ENCODE measurements at regions not wholly inside any gene's neighbourhood (a gene's known extent, or its start where the extent isn't known, plus 50 kb on each side); places are given as distances from the start of the nearest gene placed in this dataset.

GRCh38 chr10:6327961-6328698 is 125.4 kb downstream of the PFKFB3 start:
- CTCF ChIA-PET: no interaction called here

GRCh38 chr10:6328699-6329423 is 126.1 kb downstream of the PFKFB3 start:
- intact Hi-C loops (cut with micrococcal nuclease; ENCODE audit: unreplicated experiment): no loop called here
- no TSS peak for BruUV-seq (replicated peaks)
- Histone ChIP-seq H3F3A (ENCODE audit: insufficient read depth, low read depth) (no peaks in the 10 kb centered on the region), H3K4me1 (replicated peaks; ENCODE audit: insufficient read depth) (no peaks in the 10 kb centered on the region), H3K36me3 (ENCODE audit: low read depth) (no peaks in the 10 kb centered on the region), H3K9me3 (ENCODE audit: insufficient read depth, low read depth) (no peaks in the 10 kb centered on the region), H2AFZ (no peak overlapping the region), H3K79me2 (ENCODE audit: low read depth) (no peaks in the 10 kb centered on the region), H3K27ac (no peak overlapping the region), H3K9me2 (ENCODE audit: insufficient read depth) (no peaks in the 10 kb centered on the region), H4K20me1 (ENCODE audit: insufficient read depth) (no peaks in the 10 kb centered on the region), H3K27me3 (ENCODE audit: insufficient read depth, low read depth) (no peaks in the 10 kb centered on the region), H3K4me3 (no peak overlapping the region), H3K4me2 (no peak overlapping the region)
- CTCF ChIA-PET: no interaction called here
- POLR2A ChIA-PET (ENCODE audit: unreplicated experiment): no interaction called here
- TF ChIP-seq EZH2 (IDR thresholded peaks at IDR 0.05; ENCODE audit: low read depth): no peak
- TF ChIP-seq, protein P1, sequence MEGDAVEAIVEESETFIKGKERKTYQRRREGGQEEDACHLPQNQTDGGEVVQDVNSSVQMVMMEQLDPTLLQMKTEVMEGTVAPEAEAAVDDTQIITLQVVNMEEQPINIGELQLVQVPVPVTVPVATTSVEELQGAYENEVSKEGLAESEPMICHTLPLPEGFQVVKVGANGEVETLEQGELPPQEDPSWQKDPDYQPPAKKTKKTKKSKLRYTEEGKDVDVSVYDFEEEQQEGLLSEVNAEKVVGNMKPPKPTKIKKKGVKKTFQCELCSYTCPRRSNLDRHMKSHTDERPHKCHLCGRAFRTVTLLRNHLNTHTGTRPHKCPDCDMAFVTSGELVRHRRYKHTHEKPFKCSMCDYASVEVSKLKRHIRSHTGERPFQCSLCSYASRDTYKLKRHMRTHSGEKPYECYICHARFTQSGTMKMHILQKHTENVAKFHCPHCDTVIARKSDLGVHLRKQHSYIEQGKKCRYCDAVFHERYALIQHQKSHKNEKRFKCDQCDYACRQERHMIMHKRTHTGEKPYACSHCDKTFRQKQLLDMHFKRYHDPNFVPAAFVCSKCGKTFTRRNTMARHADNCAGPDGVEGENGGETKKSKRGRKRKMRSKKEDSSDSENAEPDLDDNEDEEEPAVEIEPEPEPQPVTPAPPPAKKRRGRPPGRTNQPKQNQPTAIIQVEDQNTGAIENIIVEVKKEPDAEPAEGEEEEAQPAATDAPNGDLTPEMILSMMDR (conservative IDR thresholded peaks at IDR 0.05): no peak
- no peak for DNase-seq

More at GRCh38 chr10:6327961-6328698, 125.4 kb downstream of the PFKFB3 start:
- Histone ChIP-seq H3F3A (ENCODE audit: insufficient read depth, low read depth) (no peaks in the 10 kb centered on the region), H3K4me2 (no peak overlapping the region), H3K36me3 (ENCODE audit: low read depth) (no peaks in the 10 kb centered on the region), H3K9me3 (ENCODE audit: insufficient read depth, low read depth) (no peaks in the 10 kb centered on the region), H4K20me1 (ENCODE audit: insufficient read depth) (no peaks in the 10 kb centered on the region), H3K4me1 (replicated peaks; ENCODE audit: insufficient read depth) (no peaks in the 10 kb centered on the region), H3K27ac (no peak overlapping the region), H3K79me2 (ENCODE audit: low read depth) (no peaks in the 10 kb centered on the region), H3K27me3 (ENCODE audit: insufficient read depth, low read depth) (no peaks in the 10 kb centered on the region), H3K4me3 (no peak overlapping the region), H2AFZ (no peak overlapping the region), H3K9me2 (ENCODE audit: insufficient read depth) (no peaks in the 10 kb centered on the region)
- POLR2A ChIA-PET (ENCODE audit: unreplicated experiment): no interaction called here
- intact Hi-C loops (cut with micrococcal nuclease; ENCODE audit: unreplicated experiment): no loop called here
- no peak for TF ChIP-seq EZH2 (IDR thresholded peaks at IDR 0.05; ENCODE audit: low read depth)
- TF ChIP-seq, protein P1 (conservative IDR thresholded peaks at IDR 0.05): no peak
- no TSS peak for BruUV-seq (replicated peaks)
- no peak for DNase-seq

- no TSS peak for BruUV-seq (replicated peaks)
- no peaks in the 10 kb centered on the region for H3F3A ChIP-seq (ENCODE audit: insufficient read depth, low read depth)
- H3K27ac ChIP-seq: no peak overlapping the region
- H3K4me2 ChIP-seq: no peak overlapping the region
- POLR2A ChIA-PET (ENCODE audit: unreplicated experiment): no interaction called here
- no peaks in the 10 kb centered on the region for H3K27me3 ChIP-seq (ENCODE audit: insufficient read depth, low read depth)
- intact Hi-C loops (cut with micrococcal nuclease; ENCODE audit: unreplicated experiment): no loop called here
- DNase-seq: no peak
- H3K36me3 ChIP-seq (ENCODE audit: low read depth): no peaks in the 10 kb centered on the region
- no peaks in the 10 kb centered on the region for H3K4me1 ChIP-seq (replicated peaks; ENCODE audit: insufficient read depth)
- CTCF ChIA-PET: no interaction called here
- no peak for TF ChIP-seq EZH2 (IDR thresholded peaks at IDR 0.05; ENCODE audit: low read depth)
- TF ChIP-seq, protein P1 (conservative IDR thresholded peaks at IDR 0.05): no peak
- no peak overlapping the region for H3K4me3 ChIP-seq
- H3K79me2 ChIP-seq (ENCODE audit: low read depth): no peaks in the 10 kb centered on the region
- H2AFZ ChIP-seq: no peak overlapping the region
- H4K20me1 ChIP-seq (ENCODE audit: insufficient read depth): no peaks in the 10 kb centered on the region
- no peaks in the 10 kb centered on the region for H3K9me2 ChIP-seq (ENCODE audit: insufficient read depth)
- H3K9me3 ChIP-seq (ENCODE audit: insufficient read depth, low read depth): no peaks in the 10 kb centered on the region
These were observed 130.4 kb downstream of the PFKFB3 start for GRCh38 chr10:6333086-6333485.

Data from PC-9 (cell line).